Dedifferentiated amniotic fluid mesenchymal stem cell (primary cell): ENCODE measurements at regions not wholly inside any gene's neighbourhood (a gene's known extent, or its start where the extent isn't known, plus 50 kb on each side); places are given as distances from the start of the nearest gene placed in this dataset.

Source experiments
- DNase-seq: peaks from one replicate; pipeline ENCODE4 v3.0.0-alpha.2; 2016; ENCODE audit errors: extremely low spot score

DNA sequence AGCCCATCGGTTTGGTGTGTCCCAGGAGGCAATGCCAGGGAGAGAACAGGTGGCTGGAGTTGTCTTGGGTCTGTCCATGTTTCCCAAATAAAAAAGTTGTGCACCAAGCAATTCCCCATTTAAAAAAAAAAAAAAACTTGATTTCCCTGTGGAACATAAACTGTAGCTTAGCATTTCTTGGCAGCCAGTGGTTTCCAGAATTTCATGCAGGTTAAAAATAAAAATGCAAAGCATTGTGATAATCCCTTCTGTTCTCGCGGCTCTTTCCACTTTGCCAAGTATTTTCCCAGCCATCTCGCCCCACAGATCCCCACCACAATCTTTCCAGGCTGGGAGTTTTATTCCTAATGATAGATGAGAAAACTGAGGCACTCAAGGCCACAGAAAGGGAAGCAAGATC, 51.4 kb upstream of the MSX1 start:
- DNase-seq, result no peak

DNA sequence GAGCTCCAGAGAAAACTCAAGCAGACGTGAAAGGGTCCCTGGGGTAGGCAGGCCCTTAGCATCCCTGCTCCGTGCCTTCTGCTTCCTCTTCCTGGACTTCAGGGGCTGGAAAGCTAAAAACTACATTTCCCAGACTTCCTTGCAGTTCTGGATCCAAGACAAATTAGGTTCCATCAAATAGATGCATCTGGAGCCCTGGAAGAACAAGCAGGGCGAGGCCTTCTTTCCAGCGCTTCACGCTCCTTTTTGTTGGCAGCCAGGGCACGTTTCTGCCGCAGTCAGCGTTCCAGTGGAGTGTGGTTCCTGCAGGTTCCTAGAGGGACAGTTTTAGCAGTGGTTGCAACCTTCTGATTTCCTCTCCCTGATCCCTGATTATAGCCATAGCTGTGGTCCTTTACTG, 53.6 kb upstream of the MSX1 start:
- no peak for DNase-seq

DNA sequence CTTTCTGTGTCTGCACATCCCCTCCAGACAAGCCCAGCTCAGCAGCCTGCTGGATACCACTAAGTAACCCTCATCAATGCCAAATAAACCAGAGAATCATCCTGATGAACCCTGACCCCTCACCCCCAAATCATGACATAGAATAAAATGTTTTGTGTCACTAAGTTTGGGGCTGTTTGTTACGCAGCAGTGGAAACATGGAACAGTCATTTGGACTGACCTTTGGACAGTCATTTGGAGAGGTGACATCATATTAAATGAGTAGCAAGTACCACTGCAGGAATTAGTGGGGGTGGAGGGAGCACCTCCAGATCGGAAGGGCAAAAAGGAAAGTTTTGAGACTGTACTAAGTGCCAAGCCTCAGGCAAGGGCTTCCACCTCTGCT, 55.6 kb upstream of the MSX1 start:
- DNase-seq, result no peak

DNA sequence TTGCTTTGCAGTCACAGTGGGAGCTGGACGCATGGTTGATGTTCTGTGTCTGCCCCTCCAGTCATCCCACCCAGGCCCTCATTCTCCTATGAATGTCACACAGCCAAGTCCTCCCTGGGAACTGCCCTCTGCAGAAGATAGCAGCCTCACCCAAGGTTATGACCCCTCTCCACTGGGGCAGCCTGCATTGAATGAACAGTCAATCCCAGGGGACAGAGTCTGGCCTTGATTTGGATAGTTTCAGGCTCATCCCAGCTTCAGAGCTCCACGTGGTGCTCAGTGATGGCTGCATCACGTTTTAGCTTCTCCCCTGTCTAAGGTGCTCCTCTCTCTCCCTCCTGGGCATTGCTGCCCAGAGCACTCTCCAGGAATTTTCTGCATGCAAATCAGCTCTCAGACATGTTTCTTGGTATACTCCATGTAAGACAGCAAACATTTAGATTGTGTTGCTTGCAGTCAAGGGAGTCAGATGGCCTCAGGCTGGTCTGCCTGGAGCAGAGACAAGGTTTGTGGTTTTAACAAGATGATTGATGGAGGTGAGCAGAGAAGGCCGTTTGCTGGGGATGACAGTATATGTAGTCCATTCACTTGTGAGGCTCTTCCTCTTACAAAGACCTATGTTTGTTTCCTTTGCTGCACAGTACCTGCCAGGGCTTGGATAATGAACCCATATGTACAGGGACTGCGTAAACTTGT, 56.1 kb upstream of the MSX1 start:
- DNase-seq, result no peak

DNA sequence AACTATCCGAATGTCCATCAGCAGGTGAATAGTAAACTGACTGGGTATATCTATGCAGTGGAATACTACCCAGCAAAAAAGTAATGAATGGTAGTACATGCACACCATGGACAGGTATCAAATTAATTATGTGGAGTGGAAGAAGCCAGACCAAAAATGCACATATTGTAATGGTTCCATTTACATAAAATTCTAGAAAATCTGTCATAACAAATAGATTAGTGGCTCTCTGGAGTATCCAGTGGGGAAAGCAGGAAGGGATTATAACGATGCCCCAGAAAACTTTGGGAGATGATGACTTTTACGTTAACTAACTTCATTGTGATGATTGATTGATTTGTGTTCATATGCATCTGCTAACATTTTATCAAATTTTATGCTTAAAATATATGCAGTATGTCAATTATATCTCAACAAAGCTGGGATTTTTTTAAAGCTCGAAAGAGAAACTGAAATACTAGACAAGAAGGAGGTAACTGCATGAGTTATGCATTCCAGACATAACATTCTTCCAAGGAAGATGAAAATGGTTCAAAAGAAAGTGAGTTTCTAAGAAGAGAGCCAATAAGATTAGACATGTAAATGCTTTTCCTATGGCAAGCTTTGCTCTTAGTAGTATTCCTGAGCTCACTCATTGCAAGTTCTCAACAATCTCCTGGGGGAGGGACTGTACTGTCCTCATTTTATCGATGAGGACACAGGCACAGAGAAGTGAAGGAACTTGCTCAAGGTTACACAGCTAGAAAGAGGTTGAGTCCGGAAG, 58.6 kb upstream of the MSX1 start:
- peak; percentile 75 for DNase-seq

DNA sequence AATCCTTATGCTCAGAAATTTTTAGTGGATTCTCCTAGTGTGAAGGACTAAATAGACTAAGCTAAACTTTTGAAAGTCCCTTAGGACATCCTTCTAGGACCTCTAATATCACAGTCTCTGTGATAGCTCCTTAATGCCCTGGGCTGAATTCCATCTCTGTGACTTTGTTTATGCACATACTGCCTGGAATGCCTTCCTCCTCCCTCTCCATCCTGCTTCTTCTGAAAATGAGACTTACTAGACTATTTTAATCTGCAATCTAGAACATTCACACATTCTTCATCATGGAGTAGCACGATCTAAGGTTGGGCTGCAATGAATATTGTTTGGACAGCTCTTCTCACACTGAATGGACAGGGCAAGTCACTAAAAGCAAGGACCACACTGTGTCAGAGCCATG, 65.0 kb upstream of the MSX1 start:
- DNase-seq, result no peak

DNA sequence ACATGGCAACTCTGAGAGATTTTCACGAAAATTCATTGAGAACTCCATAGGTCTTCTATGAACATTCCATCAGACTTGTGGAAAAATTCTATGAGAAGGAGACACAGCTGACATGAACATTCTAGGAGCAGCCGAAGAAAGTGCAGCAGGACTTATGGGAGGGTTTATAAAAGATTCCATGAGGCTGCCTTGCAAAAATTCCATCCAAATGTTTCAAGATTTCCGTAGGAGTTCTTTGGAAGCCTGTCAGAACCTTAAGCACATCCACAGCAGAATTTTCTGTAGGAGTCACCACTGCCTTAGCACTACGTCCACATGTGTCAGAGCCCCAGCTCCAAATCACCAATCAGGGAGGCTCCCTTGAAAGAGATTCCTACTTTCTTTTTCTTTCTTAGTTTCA, 67.0 kb upstream of the MSX1 start:
- DNase-seq, result peak; percentile 83

DNA sequence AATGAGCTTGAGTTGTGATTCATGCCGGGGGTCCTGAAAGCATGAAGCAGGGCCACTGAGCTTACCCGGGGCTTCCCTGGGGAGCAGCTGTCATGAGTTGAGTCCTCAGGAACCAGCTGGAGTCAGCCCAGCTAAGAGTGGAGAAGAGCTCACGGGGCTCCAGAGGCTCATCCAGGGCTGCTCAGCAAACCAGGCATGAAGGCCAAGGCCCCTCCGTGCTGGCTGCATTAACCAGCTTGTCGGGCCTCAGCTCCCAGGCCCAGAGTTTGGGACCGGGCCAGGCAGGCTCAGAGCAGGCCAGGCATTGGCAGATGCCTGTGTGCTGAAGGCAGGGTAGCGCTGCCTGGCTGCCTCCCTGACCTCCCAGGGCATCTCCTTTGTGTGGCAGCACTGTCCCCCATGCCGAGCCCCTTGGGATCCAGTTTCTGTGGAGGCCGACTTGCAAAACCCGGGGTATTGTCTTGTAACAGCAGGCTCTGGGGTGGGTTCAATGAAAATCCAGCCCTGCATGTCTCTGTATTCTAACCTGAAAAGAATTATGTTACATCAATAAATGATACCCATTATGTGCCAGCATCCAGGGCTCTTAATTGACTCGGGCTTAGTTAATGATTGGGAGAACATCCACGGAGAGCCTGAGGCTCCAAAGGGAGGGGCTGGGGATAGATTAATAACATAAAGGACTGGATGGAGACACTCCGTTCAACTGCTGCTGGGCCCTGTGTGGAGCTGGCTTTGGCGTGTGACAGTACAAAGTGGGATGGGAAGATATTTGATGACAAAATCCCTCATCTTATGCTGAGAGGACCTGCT, 68.0 kb upstream of the MSX1 start:
- peak; percentile 30 for DNase-seq

DNA sequence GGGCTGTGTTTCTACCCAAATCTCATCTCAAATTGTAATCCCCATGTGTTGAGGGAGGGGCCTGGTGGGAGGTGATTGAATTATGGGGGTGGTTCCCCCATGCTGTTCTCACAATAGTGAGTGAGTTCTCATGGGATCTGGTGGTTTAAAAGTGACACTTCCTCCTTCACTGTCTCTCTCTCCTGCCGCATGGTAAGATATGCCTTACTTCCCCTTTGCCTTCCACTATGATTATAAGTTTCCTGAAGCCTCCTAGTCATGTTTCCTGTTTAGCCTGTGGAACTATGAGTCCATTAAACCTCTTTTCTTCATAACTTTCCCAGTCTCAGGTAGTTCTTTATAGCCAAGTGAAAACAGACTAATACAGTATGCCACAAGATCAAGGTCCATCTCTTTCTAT, 70.0 kb upstream of the MSX1 start:
- DNase-seq, result no peak

DNA sequence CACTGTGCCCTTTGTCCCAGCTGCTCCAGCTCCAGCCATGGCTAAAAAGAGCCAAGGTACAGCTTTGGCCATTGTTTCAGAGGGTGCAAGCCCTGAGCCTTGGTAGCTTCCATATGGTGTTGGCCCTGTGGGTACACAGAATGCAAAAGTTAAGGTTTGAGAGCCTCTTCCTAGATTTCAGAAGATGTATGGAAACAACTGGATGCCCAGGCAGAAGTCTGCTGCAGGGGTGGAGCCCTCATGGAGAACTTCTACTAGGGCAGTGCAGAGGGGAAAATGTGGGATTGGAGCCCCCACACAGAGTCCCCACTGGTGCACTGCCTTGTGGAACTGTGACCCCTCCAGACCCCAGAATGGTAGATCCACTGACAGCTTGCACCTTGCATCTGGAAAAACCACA, 70.9 kb upstream of the MSX1 start:
- DNase-seq, result no peak

DNA sequence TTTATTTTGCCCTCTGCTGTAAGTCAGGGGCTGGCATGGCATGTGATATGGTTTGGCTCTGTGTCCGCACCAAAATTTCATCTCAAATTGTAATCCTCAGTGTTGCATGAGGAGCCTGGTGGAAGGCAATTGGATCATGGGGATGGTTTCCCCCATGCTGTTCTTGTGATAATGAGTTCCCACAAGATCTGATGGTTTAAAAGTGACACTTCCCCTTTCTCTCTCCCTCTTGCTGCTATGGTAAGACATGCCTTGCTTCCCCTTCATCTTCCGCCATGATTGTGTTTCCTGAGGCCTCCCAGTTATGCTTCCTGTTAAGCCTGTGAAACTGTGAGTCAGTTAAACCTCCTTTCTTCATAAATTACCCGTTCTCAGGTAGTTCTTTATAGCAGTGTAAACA, 72.0 kb upstream of the MSX1 start:
- no peak for DNase-seq

DNA sequence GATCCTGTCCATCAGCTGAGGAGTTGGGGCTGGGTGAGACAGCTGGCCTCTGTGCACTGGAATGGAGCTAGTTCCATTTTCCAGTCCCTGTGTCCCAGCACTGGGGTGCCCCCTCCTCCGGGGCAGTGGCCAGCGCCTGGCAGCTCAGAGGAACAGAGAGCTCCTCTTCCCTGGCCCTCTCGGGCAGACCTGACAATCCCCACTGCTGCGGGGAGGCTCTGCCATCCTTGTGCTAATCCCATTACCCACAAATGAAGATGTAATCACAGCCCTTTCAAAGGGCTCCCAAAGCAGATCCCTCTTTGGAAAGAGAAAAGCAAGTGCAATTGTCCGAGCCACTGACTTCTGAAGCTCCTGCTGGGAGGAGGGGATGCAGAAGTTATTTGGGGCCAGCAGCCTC, 75.1 kb upstream of the MSX1 start:
- DNase-seq, result no peak

DNA sequence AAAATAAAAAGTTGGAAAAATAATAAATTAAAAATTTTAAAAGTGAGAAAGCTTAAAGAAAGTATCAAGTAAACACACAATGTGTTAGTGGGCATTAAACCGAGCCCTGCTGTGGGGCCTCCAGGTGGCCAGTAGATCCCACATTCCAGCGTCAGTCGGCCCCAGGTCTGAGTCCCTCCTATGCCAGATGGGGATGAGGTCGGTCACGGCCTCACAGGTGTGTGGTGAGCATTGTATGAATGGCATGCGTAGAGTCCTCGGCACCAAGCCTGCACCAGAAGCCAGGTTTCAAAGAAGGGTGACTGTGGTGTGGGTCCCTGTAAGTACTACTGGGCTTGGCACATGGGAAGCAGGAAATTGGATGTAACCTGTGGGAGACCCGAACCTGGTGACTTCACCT, 75.6 kb upstream of the MSX1 start:
- DNase-seq, result no peak

DNA sequence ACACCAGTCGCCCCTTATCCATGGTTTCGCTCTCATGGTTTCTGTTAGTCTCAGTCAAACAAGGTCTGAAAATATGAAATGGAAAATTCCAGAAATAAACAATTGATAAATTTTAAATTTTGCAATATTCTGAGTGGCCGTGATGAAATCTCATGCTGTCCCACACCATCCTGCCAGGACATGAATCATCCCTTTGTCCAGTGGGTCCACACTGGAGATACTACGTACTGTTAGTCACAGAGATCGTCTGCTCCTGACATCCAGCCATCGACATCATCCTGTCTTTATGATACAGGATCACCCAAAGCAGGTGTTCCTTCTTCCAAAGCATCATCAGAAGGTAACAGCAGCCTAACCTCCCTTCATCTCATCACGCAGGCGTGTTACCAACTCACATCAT, 76.5 kb upstream of the MSX1 start:
- no peak for DNase-seq

DNA sequence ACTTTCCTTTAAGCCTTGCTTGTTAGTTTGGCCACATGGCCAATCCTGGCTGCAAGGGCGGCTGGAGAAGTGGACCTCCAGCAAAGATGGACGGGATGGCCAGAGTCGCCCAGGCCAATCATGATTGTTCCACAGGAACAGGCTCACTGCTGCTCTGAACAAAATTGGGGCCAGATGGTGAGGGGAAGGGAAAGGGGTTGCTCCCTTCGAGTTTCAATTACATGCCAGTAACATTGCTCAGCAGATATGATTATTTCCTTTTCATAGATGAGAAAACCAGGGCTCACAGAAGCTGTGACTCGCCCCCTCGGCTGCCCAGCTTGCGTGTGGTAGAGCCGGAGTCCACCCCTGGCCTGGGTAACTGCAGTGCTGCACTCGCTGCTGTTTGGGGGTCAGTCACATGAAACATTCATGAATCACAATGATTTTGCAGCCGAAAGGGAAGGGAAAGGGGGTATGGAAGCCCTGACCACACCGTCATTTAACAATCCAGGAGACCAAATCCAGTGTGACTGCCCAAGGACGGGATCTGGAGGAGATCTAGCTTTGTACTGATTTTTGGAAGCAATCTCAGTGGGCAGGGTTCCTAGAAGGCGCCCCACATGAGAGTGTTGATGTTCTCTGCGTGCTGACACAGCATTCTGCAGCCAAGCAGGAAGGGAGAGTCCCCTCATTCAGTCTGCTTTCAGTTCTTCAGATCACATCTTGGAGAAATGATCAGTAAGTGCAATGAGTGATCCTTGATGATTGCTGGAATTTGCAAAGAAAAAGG, 77.3 kb upstream of the MSX1 start:
- peak; percentile 42 for DNase-seq

DNA sequence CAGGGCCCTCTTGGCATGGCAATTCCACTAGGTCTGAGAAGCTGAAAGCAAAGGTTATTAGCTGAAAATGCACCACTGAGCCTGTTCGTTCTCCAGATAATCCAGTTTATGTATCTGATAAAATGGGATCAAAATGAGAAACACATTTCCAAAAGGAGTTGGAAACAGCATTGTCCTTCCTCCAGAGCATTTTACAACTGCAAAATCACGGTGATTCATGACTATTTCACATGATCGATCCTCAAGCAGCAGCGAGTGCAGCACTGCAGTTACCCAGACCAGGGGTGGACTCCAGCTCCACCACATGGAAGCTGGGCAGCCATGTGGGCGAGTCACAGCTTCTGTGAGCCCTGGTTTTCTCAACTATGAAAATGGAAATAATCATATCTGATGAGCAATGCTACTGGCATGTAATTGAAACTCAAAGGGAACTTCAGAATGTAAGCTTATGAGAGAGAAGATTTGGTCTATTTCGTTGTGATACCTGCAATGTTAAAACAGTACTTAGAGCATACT, 78.7 kb upstream of the MSX1 start:
- peak; percentile 55 for DNase-seq

DNA sequence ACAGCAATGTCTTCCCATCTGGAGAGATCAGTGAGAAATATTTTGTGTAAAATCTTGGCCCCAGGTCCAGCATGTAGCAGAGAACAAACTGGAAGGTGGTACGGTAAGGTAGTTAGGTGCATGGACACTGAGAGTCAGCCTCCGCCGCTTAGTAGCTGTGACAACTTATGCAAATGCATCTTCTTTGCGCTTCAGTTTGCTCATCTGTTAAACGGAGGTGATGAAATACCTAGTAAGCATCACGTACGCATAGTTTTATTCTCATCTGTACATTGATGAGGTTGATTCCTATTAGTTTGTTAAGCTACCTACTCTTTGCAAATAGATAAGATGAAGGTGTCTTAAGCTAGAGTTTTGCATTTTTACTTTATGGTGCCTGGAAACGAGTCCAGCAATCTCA, 80.0 kb upstream of the MSX1 start:
- DNase-seq, result no peak

DNA sequence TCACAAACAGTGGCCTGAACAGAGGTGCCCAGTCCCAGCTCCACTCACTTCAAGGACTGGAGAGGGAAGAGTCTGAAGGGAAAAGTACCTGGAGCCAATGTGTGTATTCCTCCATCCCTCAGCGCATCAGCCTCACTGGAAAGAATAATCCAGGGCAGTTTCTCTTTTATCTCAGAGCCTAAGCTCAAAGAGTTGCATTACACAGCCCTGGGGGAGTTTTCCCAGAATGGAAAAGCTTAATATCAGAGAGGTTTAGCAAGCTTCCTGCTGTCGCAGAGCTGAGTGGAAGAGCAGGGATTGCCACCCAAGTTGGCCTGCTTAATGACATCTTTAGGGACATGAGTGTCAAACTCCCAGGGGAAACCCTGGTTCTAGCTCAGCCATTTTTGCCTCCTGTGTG, 80.4 kb upstream of the MSX1 start:
- no peak for DNase-seq

DNA sequence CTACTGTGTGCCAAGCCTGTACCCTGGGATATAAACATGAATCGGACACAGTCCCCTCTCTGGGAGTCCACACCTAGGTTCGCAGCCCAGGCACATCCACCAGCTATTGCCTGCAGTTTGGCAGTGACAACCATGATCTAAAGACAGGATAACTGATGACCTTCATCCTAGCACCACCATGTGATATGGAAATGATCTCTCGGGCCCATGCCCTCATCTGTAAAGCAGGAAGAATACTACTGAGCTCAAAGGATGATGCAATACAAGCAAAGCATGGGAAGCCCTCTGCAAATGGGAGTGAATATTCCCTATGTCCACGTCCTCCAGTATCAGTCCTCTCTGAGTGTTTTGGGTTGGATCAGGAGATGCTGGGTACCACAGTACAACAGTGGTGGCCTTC, 80.9 kb upstream of the MSX1 start:
- no peak for DNase-seq

DNA sequence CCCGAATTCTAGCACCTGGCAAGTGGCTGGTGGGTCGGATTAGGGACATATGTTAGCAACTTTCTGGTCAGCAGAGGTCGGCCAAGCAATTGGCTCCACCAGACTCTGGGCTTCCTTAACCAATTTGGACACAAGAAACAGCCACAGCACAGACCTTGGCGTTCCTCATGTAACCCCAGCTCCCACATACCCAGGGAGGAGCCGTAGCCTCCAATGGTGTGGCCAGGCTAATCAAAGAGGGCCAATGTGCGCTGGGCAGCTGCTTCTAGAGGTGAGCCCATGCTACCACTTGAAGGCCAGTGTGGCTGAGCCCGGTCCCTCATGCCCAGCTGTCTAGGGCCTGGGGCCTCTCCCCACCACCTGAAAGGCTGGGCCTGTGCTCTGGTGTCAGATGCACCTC, 82.5 kb upstream of the MSX1 start:
- DNase-seq, result no peak

DNA sequence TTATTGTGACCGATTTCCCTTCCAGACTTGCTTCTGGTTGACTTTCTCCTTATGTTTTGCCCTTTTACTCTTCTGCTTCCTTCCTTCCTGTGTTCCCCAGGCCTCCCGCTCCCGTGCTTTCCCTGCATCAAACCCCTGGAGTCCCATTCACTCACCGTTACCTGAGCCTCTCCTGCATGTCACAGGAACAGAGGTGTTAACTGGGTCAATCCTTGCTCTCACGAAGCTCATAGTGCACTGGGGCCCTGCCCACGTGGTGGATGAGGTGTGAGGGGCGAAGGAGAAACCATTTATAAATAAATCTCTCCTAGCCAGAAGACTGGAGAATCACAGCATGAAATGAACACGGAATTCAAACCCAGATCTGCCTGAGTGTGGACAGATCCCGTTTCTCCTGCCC, 83.1 kb upstream of the MSX1 start:
- DNase-seq, result no peak

DNA sequence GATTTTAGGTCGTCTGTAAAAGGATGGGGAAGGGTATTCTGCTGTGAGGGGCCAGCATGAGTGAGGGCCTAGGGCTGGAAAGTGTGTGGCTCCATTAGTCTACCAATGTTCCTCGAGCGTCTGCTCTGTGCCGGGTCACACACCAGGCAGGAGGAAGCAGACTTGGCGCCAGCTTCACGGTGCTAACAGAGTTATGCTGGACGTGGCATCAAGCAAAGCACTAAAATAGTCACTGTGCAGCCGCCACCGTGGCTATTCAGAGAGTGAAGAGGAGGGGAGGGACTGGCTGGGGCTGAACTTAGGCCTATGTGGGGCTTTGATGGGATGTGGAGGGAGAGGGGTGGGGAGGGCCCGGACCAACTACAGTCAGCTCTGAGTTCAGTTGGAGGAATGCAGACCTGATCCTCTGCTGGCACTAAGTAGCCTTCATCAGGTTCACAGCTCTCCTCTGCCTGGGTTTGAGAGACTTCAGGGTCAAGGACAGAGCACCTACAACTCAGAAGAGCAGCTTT, 83.9 kb upstream of the MSX1 start:
- DNase-seq, result no peak
